ENCODE measurements at regions not wholly inside any gene's neighbourhood (a gene's known extent, or its start where the extent isn't known, plus 50 kb on each side); places are given as distances from the start of the nearest gene placed in this dataset.

GRCh38 chr4:123345935-123346300 is 50.7 kb upstream of the SPRY1 start:
- TF ChIP-seq EZH2 (IDR thresholded peaks at IDR 0.05; ENCODE audit: borderline replicate concordance, control insufficient read depth, low read depth, low read length) (no peak), KDM1A (IDR thresholded peaks at IDR 0.05; ENCODE audit: borderline replicate concordance) (no peak), SIN3A (IDR thresholded peaks at IDR 0.05; ENCODE audit: low read depth, low read length) (no peak), CTCF (IDR thresholded peaks at IDR 0.05 in 2 of 3, conservative IDR thresholded peaks at IDR 0.05 in 1 of 3; ENCODE audit: control insufficient read depth in 2 of 3, extremely low read depth in 1 of 3, insufficient read depth in 1 of 3, low read depth in 3 of 3, low read length in 3 of 3) (no peak), SP1 (IDR thresholded peaks at IDR 0.05; ENCODE audit: low read depth, low read length) (no peak), ZNF207 (IDR thresholded peaks at IDR 0.05; ENCODE audit: borderline replicate concordance) (no peak), ZNF274 (IDR thresholded peaks at IDR 0.05; ENCODE audit: insufficient read depth, insufficient read length) (no peak), SRF (IDR thresholded peaks at IDR 0.05; ENCODE audit: low read depth in 2 of 2, low read length in 2 of 2) (no peak)
- TF ChIP-seq, protein P1, sequence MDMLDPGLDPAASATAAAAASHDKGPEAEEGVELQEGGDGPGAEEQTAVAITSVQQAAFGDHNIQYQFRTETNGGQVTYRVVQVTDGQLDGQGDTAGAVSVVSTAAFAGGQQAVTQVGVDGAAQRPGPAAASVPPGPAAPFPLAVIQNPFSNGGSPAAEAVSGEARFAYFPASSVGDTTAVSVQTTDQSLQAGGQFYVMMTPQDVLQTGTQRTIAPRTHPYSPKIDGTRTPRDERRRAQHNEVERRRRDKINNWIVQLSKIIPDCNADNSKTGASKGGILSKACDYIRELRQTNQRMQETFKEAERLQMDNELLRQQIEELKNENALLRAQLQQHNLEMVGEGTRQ (IDR thresholded peaks at IDR 0.05; ENCODE audit: borderline replicate concordance, low read depth, low read length) = no peak
